Activated CD4-positive, alpha-beta T cell treated with anti-CD3 and anti-CD28 coated beads, Interleukin-2, amount 50 U/mL, for 1 hour (primary cell): ENCODE measurements at regions not wholly inside any gene's neighbourhood (a gene's known extent, or its start where the extent isn't known, plus 50 kb on each side); places are given as distances from the start of the nearest gene placed in this dataset.

ENCODE experiments used
- DNase-seq: peaks from one replicate; pipeline ENCODE4 v3.0.0-alpha.2; 2020

- no peak for DNase-seq
These were observed 55.9 kb upstream of the AHR start for GRCh38 chr7:17242504-17242903.

DNA sequence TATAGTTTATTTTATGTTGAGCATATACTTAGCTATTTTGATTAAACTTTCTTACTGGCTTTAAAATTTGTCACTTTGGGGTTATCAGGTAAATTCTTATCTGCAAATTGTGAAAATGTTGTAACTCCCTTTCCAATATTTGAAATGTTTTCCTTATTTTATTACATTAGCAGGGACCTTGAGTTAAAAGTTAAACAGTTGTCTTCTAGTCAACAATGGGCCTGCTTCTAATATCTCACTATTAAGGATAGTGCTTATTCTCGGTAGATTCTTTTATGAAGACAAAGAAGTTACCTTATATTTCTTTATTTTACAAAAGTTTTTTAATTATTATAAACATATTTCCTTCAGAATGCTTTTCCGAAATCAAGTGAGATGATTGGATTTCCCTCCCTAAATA lies 53.7 kb upstream of the AHR start:
- DNase-seq = no peak

- no peak for DNase-seq
These were observed 51.1 kb upstream of the AHR start for GRCh38 chr7:17247357-17247756.

GRCh38 chr7:17248527-17248926 lies 49.9 kb upstream of the AHR start:
- no peak for DNase-seq
